GM12878 (cell line): ENCODE measurements at regions not wholly inside any gene's neighbourhood (a gene's known extent, or its start where the extent isn't known, plus 50 kb on each side); places are given as distances from the start of the nearest gene placed in this dataset.

Source experiments
- EED ChIP-seq: sonication (generic); IDR thresholded peaks from 2 replicates; pipeline ENCODE4 v1.6.1; 2016; ENCODE audit warnings: antibody characterized with exemption, low read depth
- NR2C2 ChIP-seq: IDR thresholded peaks from 2 replicates; pipeline ENCODE4 v1.6.1; 2011; ENCODE audit warnings: borderline replicate concordance, low read depth; ENCODE audit not compliant: control insufficient read depth, insufficient read length
- RUNX3 ChIP-seq: IDR thresholded peaks from 2 replicates; pipeline ENCODE4 v1.6.1; 2012; ENCODE audit warnings: low read length, inconsistent platforms
- SMC3 ChIP-seq: IDR thresholded peaks from 2 replicates; pipeline ENCODE4 v1.6.1; 2011; ENCODE audit warnings: low read length, improper control_type of control experiment, borderline replicate concordance
- ZBED1 ChIP-seq: IDR thresholded peaks from 2 replicates; pipeline ENCODE4 v1.6.1; 2016; ENCODE audit warnings: borderline replicate concordance
- ZBTB40 ChIP-seq: fragments of 450-650 bp; IDR thresholded peaks from 2 replicates; pipeline ENCODE4 v1.6.1; 2016; ENCODE audit warnings: mild to moderate bottlenecking, moderate library complexity, borderline replicate concordance
- TF ChIP-seq, protein P1 (sequence below): IDR thresholded peaks from 2 replicates; pipeline ENCODE4 v1.6.1; 2012; ENCODE audit warnings: mild to moderate bottlenecking, low read depth, low read length
- TF ChIP-seq, protein P2 (sequence below): fragments of 450-650 bp; IDR thresholded peaks from 2 replicates; pipeline ENCODE4 v1.6.1; 2017; ENCODE audit warnings: mild to moderate bottlenecking, moderate library complexity

GRCh38 chr4:14513471-14513870 is 488.8 kb upstream of the CPEB2 start (continued):
- TF ChIP-seq ZBTB40 (no peak), SMC3 (no peak), ZBED1 (no peak), EED (no peak), NR2C2 (no peak), RUNX3 (no peak)
- TF ChIP-seq, protein P1, sequence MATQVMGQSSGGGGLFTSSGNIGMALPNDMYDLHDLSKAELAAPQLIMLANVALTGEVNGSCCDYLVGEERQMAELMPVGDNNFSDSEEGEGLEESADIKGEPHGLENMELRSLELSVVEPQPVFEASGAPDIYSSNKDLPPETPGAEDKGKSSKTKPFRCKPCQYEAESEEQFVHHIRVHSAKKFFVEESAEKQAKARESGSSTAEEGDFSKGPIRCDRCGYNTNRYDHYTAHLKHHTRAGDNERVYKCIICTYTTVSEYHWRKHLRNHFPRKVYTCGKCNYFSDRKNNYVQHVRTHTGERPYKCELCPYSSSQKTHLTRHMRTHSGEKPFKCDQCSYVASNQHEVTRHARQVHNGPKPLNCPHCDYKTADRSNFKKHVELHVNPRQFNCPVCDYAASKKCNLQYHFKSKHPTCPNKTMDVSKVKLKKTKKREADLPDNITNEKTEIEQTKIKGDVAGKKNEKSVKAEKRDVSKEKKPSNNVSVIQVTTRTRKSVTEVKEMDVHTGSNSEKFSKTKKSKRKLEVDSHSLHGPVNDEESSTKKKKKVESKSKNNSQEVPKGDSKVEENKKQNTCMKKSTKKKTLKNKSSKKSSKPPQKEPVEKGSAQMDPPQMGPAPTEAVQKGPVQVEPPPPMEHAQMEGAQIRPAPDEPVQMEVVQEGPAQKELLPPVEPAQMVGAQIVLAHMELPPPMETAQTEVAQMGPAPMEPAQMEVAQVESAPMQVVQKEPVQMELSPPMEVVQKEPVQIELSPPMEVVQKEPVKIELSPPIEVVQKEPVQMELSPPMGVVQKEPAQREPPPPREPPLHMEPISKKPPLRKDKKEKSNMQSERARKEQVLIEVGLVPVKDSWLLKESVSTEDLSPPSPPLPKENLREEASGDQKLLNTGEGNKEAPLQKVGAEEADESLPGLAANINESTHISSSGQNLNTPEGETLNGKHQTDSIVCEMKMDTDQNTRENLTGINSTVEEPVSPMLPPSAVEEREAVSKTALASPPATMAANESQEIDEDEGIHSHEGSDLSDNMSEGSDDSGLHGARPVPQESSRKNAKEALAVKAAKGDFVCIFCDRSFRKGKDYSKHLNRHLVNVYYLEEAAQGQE = no peak
- TF ChIP-seq, protein P2, sequence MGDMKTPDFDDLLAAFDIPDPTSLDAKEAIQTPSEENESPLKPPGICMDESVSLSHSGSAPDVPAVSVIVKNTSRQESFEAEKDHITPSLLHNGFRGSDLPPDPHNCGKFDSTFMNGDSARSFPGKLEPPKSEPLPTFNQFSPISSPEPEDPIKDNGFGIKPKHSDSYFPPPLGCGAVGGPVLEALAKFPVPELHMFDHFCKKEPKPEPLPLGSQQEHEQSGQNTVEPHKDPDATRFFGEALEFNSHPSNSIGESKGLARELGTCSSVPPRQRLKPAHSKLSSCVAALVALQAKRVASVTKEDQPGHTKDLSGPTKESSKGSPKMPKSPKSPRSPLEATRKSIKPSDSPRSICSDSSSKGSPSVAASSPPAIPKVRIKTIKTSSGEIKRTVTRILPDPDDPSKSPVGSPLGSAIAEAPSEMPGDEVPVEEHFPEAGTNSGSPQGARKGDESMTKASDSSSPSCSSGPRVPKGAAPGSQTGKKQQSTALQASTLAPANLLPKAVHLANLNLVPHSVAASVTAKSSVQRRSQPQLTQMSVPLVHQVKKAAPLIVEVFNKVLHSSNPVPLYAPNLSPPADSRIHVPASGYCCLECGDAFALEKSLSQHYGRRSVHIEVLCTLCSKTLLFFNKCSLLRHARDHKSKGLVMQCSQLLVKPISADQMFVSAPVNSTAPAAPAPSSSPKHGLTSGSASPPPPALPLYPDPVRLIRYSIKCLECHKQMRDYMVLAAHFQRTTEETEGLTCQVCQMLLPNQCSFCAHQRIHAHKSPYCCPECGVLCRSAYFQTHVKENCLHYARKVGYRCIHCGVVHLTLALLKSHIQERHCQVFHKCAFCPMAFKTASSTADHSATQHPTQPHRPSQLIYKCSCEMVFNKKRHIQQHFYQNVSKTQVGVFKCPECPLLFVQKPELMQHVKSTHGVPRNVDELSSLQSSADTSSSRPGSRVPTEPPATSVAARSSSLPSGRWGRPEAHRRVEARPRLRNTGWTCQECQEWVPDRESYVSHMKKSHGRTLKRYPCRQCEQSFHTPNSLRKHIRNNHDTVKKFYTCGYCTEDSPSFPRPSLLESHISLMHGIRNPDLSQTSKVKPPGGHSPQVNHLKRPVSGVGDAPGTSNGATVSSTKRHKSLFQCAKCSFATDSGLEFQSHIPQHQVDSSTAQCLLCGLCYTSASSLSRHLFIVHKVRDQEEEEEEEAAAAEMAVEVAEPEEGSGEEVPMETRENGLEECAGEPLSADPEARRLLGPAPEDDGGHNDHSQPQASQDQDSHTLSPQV = no peak
